OCI-M2 (cell line): ENCODE measurements at regions not wholly inside any gene's neighbourhood (a gene's known extent, or its start where the extent isn't known, plus 50 kb on each side); places are given as distances from the start of the nearest gene placed in this dataset.
"Not testable (repeated sequence)": the region's sequence is repeated elsewhere in the genome, so short reads cannot be mapped to it uniquely, and the experiment has no call there.

Experiments
- DNase-seq: peaks from one replicate; lab custom pipeline; 2025; ENCODE audit not compliant: unreplicated experiment; lab: John Stamatoyannopoulos, UW

- DNase-seq = not testable (repeated sequence)
Observed at GRCh38 chr13:68527167-68527566, 1297.0 kb upstream of the PCDH9 start.

GRCh38 chr13:68523838-68524424, 1293.8 kb upstream of the PCDH9 start:
- DNase-seq = no peak

GRCh38 chr13:68522184-68522583, 1292.0 kb upstream of the PCDH9 start:
- DNase-seq = no peak

- no peak for DNase-seq
Observed at GRCh38 chr13:68509734-68510621, 1279.8 kb upstream of the PCDH9 start.

- no peak for DNase-seq
Observed at GRCh38 chr13:68506888-68507551, 1276.9 kb upstream of the PCDH9 start.

GRCh38 chr13:68490594-68490993, 1260.5 kb upstream of the PCDH9 start:
- DNase-seq = no peak

GRCh38 chr13:68481130-68481529, 1251.0 kb upstream of the PCDH9 start:
- DNase-seq = no peak

- no peak for DNase-seq
Observed at GRCh38 chr13:68473834-68474326, 1243.7 kb upstream of the PCDH9 start.

- no peak for DNase-seq
Observed at GRCh38 chr13:68467160-68467559, 1237.0 kb upstream of the PCDH9 start.

GRCh38 chr13:68440874-68441273, 1210.7 kb upstream of the PCDH9 start:
- DNase-seq = no peak

- no peak for DNase-seq
Observed at GRCh38 chr13:68439817-68440216, 1209.7 kb upstream of the PCDH9 start.

GRCh38 chr13:68428292-68428691, 1198.2 kb upstream of the PCDH9 start:
- no peak for DNase-seq

- no peak for DNase-seq
Observed at GRCh38 chr13:68417801-68418200, 1187.7 kb upstream of the PCDH9 start.

- DNase-seq = no peak
Observed at GRCh38 chr13:68410007-68410406, 1179.9 kb upstream of the PCDH9 start.

GRCh38 chr13:68390987-68391386, 1160.9 kb upstream of the PCDH9 start:
- DNase-seq = no peak

- DNase-seq = no peak
Observed at GRCh38 chr13:68386808-68387207, 1156.7 kb upstream of the PCDH9 start.

- DNase-seq = no peak
Observed at GRCh38 chr13:68380041-68380973, 1150.2 kb upstream of the PCDH9 start.

GRCh38 chr13:68378294-68378693, 1148.2 kb upstream of the PCDH9 start:
- DNase-seq = no peak

GRCh38 chr13:68375004-68375403, 1144.9 kb upstream of the PCDH9 start:
- no peak for DNase-seq

GRCh38 chr13:68369739-68370138, 1139.6 kb upstream of the PCDH9 start:
- no peak for DNase-seq

GRCh38 chr13:68368922-68369321, 1138.8 kb upstream of the PCDH9 start:
- DNase-seq = no peak
